Panc1 (cell line): ENCODE measurements at regions not wholly inside any gene's neighbourhood (a gene's known extent, or its start where the extent isn't known, plus 50 kb on each side); places are given as distances from the start of the nearest gene placed in this dataset.

Source experiments
- ATAC-seq: fragments of 200-7000 bp; cut with Tn5 transposase; 2 replicates; pipeline ENCODE4 v1.9.1; 2020; ENCODE audit warnings: mild to moderate bottlenecking, moderate library complexity
- BruUV-seq: library from RNA; stranded (reverse); fragments of 400-500 nt; replicated peaks from 2 replicates; lab custom pipeline; 2021; lab: Mats Ljungman, UMichigan
- CTCF ChIA-PET: fragments of 300-600 bp; sonication (Branson Sonifier 250); formaldehyde crosslinking; loops from one replicate; lab custom pipeline; 2022; ENCODE audit warnings: antibody characterized with exemption; lab: Charles Lee
- POLR2A ChIA-PET: fragments of 300-600 bp; sonication (Branson Sonifier 250); formaldehyde crosslinking; loops from one replicate; lab custom pipeline; 2022; ENCODE audit warnings: antibody characterized with exemption; lab: Charles Lee
- DNase-seq: peaks from one replicate; pipeline ENCODE4 v3.0.0-alpha.2; 2010; ENCODE audit warnings: low read depth, low spot score
- H3K27ac ChIP-seq: 2 replicates; pipeline ENCODE4 v1.5.1; 2011; ENCODE audit warnings: mild to moderate bottlenecking, low read length, inconsistent platforms
- H3K27me3 ChIP-seq: fragments of 200-500 bp; sonication (Bioruptor generic); 2 replicates; pipeline ENCODE4 v1.6.0; 2014; ENCODE audit warnings: low read length, inconsistent platforms; ENCODE audit not compliant: control insufficient read depth, insufficient read depth
- H3K36me3 ChIP-seq: fragments of 200-500 bp; sonication (Bioruptor generic); 2 replicates; pipeline ENCODE4 v1.5.1; 2014; ENCODE audit warnings: inconsistent platforms, mild to moderate bottlenecking, low read length, moderate library complexity; ENCODE audit not compliant: control insufficient read depth, insufficient read depth
- H3K4me1 ChIP-seq: 2 replicates; pipeline ENCODE4 v1.5.1; 2011; ENCODE audit warnings: inconsistent platforms, mild to moderate bottlenecking, low read length, moderate library complexity; ENCODE audit not compliant: control insufficient read depth, insufficient read depth
- H3K4me3 ChIP-seq, 2 experiments: 2 replicates each; pipeline ENCODE4 v1.5.1; 2011 to 2012; ENCODE audit warnings: low read depth in 2 of 2, low read length in 2 of 2, mild to moderate bottlenecking in 2 of 2, inconsistent platforms in 1 of 2, moderate library complexity in 1 of 2
- H3K9me3 ChIP-seq: fragments of 200-500 bp; sonication (Bioruptor generic); 2 replicates; pipeline ENCODE4 v1.5.1; 2014; ENCODE audit warnings: low read depth, mild to moderate bottlenecking, inconsistent platforms, low read length, moderate library complexity; ENCODE audit not compliant: control insufficient read depth, insufficient read depth
- POLR2AphosphoS5 ChIP-seq: IDR thresholded peaks from 2 replicates; pipeline ENCODE4 v1.6.1; 2012; ENCODE audit warnings: mild to moderate bottlenecking, low read depth, low read length, moderate library complexity
- SIN3A ChIP-seq: IDR thresholded peaks from 2 replicates; pipeline ENCODE4 v1.6.1; 2012; ENCODE audit warnings: low read depth, mild to moderate bottlenecking, low read length, moderate library complexity, borderline replicate concordance; ENCODE audit not compliant: insufficient read depth
- TCF7L2 ChIP-seq: IDR thresholded peaks from 2 replicates; pipeline ENCODE4 v1.6.1; 2011; ENCODE audit warnings: mild to moderate bottlenecking, low read depth, low read length, inconsistent platforms
- in situ Hi-C: cut with HindIII; loops from 2 replicates; pipeline ENCODE4 v1.10.0; 2016; ENCODE audit warnings: low sequenced_read_pairs, low pct_unique_long_range_greater_than_20kb
- intact Hi-C: fragments of 100-400 bp; cut with micrococcal nuclease; formaldehyde crosslinking; loops from one replicate; pipeline ENCODE4 v1.10.0; 2022; ENCODE audit not compliant: unreplicated experiment
- TF ChIP-seq, protein P1 (sequence below): fragments of 450-650 bp; IDR thresholded peaks from 2 replicates; pipeline ENCODE4 v1.5.1; 2017; ENCODE audit warnings: mild to moderate bottlenecking
- TF ChIP-seq, protein P2 (sequence below), 2 experiments: IDR thresholded peaks; 2 replicates each; pipeline ENCODE4 v1.6.1; 2011 to 2012; ENCODE audit warnings: low read depth in 2 of 2, control low read depth in 1 of 2, low read length in 1 of 2, mild to moderate bottlenecking in 1 of 2, moderate library complexity in 1 of 2; ENCODE audit not compliant: insufficient read depth in 1 of 2

DNA sequence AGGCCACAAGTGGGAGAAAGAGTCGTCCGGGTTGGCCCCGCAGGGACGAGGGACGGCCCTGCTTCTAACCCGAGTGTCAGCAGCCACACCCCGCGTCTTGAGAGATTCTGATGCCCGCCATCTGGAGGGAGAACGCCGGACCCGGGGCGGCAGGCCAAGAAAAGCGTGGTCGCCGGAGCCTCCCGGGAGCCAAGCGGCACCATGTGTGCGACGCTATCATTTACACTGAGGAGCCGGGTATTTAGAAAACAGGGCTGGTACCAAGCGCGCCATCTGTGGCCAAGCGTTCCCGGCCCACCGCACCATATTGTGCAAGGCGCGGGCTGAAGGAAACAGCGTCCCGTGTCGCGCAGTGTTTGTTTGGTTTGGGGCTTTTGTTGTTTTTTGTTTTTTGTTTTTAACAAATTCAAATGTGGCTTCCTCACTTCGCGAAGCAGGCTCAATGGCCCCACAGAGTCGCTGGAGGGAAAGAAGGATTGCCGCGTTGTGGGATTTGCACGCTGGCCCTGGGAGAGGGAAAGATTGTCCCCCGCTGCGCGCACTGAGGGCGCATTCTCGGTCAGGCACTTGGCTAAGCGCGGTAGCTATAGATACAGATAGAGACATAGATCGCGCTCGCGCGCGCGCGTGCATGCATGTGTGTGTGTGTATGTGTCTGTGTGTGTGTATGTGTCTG lies 153.8 kb downstream of the BCL11B start:
- no TSS peak for BruUV-seq
- ChIA-PET POLR2A (no interaction called here), CTCF (no interaction called here)
- no peaks in the 10 kb centered on the region for H3K9me3 ChIP-seq
- H3K27me3 ChIP-seq = no peaks in the 10 kb centered on the region
- DNase-seq = no peak
- H3K36me3 ChIP-seq = no peaks in the 10 kb centered on the region
- ATAC-seq = no peak
- intact Hi-C loops = no loop called here
- in situ Hi-C loops = no loop called here
- TF ChIP-seq TCF7L2 (no peak), SIN3A (no peak), POLR2AphosphoS5 (no peak)
- TF ChIP-seq, protein P1, sequence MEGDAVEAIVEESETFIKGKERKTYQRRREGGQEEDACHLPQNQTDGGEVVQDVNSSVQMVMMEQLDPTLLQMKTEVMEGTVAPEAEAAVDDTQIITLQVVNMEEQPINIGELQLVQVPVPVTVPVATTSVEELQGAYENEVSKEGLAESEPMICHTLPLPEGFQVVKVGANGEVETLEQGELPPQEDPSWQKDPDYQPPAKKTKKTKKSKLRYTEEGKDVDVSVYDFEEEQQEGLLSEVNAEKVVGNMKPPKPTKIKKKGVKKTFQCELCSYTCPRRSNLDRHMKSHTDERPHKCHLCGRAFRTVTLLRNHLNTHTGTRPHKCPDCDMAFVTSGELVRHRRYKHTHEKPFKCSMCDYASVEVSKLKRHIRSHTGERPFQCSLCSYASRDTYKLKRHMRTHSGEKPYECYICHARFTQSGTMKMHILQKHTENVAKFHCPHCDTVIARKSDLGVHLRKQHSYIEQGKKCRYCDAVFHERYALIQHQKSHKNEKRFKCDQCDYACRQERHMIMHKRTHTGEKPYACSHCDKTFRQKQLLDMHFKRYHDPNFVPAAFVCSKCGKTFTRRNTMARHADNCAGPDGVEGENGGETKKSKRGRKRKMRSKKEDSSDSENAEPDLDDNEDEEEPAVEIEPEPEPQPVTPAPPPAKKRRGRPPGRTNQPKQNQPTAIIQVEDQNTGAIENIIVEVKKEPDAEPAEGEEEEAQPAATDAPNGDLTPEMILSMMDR = no peak
- TF ChIP-seq, protein P2, sequence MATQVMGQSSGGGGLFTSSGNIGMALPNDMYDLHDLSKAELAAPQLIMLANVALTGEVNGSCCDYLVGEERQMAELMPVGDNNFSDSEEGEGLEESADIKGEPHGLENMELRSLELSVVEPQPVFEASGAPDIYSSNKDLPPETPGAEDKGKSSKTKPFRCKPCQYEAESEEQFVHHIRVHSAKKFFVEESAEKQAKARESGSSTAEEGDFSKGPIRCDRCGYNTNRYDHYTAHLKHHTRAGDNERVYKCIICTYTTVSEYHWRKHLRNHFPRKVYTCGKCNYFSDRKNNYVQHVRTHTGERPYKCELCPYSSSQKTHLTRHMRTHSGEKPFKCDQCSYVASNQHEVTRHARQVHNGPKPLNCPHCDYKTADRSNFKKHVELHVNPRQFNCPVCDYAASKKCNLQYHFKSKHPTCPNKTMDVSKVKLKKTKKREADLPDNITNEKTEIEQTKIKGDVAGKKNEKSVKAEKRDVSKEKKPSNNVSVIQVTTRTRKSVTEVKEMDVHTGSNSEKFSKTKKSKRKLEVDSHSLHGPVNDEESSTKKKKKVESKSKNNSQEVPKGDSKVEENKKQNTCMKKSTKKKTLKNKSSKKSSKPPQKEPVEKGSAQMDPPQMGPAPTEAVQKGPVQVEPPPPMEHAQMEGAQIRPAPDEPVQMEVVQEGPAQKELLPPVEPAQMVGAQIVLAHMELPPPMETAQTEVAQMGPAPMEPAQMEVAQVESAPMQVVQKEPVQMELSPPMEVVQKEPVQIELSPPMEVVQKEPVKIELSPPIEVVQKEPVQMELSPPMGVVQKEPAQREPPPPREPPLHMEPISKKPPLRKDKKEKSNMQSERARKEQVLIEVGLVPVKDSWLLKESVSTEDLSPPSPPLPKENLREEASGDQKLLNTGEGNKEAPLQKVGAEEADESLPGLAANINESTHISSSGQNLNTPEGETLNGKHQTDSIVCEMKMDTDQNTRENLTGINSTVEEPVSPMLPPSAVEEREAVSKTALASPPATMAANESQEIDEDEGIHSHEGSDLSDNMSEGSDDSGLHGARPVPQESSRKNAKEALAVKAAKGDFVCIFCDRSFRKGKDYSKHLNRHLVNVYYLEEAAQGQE (IDR thresholded peaks at IDR 0.05; ENCODE audit: insufficient read depth in 1 of 2, low read depth in 2 of 2, low read length in 1 of 2) = no peak
- H3K4me3 ChIP-seq = no peak overlapping the region
- H3K4me1 ChIP-seq = no peaks in the 10 kb centered on the region
- no peak overlapping the region for H3K27ac ChIP-seq

DNA sequence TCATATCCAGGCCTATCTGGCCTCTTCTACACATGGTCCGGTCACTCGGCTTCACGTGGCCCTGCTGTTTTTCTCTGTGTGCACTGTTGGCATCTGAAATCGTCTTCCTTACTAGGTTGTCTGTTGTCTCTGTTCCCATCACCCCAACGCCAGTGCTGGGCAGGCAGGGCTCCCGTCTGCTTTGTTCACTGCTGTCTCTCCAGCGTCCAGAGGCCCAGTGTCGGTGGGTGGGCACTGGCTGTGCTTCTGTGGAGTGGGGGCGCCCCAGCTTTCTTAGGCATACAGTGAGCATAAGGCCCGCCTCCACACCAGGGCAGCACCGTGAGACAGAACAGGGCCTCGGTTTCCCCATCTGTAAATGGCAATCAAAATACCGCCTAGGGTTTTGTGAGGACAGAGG lies 153.1 kb downstream of the BCL11B start:
- in situ Hi-C loops (no loop called here), intact Hi-C loops (no loop called here)
- ChIA-PET CTCF (no interaction called here), POLR2A (no interaction called here)
- no peaks in the 10 kb centered on the region for H3K27me3 ChIP-seq
- no TSS peak for BruUV-seq
- H3K9me3 ChIP-seq = no peaks in the 10 kb centered on the region
- no peaks in the 10 kb centered on the region for H3K4me1 ChIP-seq
- ATAC-seq = no peak
- H3K4me3 ChIP-seq = no peak overlapping the region
- no peak overlapping the region for H3K27ac ChIP-seq
- H3K36me3 ChIP-seq = no peaks in the 10 kb centered on the region
- no peak for DNase-seq
- TF ChIP-seq, protein P1 = no peak
- TF ChIP-seq TCF7L2 (no peak), POLR2AphosphoS5 (no peak), SIN3A (no peak)
- TF ChIP-seq, protein P2 (IDR thresholded peaks at IDR 0.05; ENCODE audit: insufficient read depth in 1 of 2, low read depth in 2 of 2, low read length in 1 of 2) = no peak
